ENCODE measurements at regions not wholly inside any gene's neighbourhood (a gene's known extent, or its start where the extent isn't known, plus 50 kb on each side); places are given as distances from the start of the nearest gene placed in this dataset.

DNA sequence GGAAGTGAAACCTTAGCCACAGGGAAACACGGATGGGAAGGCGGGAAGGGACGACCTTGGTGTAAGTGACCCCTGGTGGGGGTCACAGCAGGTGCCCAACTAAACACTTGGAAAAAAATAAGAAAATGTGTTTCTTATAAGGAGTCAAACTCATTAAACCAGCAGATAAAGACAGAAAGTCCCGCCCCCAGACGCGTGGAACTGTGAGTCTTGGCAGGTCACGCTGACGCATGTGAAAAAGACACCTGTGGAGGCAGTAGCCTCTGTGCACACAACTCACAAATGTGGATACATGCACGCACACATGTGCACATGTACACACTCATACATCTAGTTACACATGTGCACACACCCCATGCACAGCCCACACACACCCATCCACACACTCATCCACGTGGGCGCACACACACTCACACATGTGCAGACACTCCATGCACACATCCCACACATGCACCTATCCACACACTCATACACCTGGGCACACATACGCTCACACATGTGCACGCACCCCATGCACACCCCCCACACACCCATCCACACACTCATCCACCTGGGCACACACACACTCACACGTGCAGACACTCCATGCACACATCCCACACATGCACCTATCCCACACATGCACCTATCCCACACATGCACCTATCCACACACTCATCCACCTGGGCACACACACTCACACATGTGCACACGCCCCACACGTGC lies 432.4 kb downstream of the SOX9 start:
- Histone ChIP-seq H3K27ac (no peak overlapping the region), H3K36me3 (no peaks in the 10 kb centered on the region), H3K4me3 (ENCODE audit: low read depth, low read length) (no peak overlapping the region), H3K27me3 (ENCODE audit: insufficient read depth, low read depth, severe bottlenecking) (no peaks in the 10 kb centered on the region), H3K9me3 (ENCODE audit: severe bottlenecking) (peaks cover 5% of the 10 kb centered on the region)
- TF ChIP-seq, protein P1, sequence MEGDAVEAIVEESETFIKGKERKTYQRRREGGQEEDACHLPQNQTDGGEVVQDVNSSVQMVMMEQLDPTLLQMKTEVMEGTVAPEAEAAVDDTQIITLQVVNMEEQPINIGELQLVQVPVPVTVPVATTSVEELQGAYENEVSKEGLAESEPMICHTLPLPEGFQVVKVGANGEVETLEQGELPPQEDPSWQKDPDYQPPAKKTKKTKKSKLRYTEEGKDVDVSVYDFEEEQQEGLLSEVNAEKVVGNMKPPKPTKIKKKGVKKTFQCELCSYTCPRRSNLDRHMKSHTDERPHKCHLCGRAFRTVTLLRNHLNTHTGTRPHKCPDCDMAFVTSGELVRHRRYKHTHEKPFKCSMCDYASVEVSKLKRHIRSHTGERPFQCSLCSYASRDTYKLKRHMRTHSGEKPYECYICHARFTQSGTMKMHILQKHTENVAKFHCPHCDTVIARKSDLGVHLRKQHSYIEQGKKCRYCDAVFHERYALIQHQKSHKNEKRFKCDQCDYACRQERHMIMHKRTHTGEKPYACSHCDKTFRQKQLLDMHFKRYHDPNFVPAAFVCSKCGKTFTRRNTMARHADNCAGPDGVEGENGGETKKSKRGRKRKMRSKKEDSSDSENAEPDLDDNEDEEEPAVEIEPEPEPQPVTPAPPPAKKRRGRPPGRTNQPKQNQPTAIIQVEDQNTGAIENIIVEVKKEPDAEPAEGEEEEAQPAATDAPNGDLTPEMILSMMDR (IDR thresholded peaks at IDR 0.05; ENCODE audit: low read depth, low read length) = no peak
- no peak for DNase-seq

GRCh38 chr17:72554508-72554907 lies 433.7 kb downstream of the SOX9 start:
- no peak overlapping the region for H3K4me3 ChIP-seq (ENCODE audit: low read depth, low read length)
- no peaks in the 10 kb centered on the region for H3K27me3 ChIP-seq (ENCODE audit: insufficient read depth, low read depth, severe bottlenecking)
- H3K36me3 ChIP-seq = no peaks in the 10 kb centered on the region
- TF ChIP-seq, protein P1 (IDR thresholded peaks at IDR 0.05; ENCODE audit: low read depth, low read length) = no peak
- no peak for DNase-seq
- H3K9me3 ChIP-seq (ENCODE audit: severe bottlenecking) = peaks cover 2% of the 10 kb centered on the region
- no peak overlapping the region for H3K27ac ChIP-seq

GRCh38 chr17:72555052-72555451 lies 434.2 kb downstream of the SOX9 start:
- no peak for DNase-seq
- TF ChIP-seq, protein P1 (IDR thresholded peaks at IDR 0.05; ENCODE audit: low read depth, low read length) = no peak
- Histone ChIP-seq H3K36me3 (no peaks in the 10 kb centered on the region), H3K27me3 (ENCODE audit: insufficient read depth, low read depth, severe bottlenecking) (no peaks in the 10 kb centered on the region), H3K9me3 (ENCODE audit: severe bottlenecking) (no peaks in the 10 kb centered on the region), H3K4me3 (ENCODE audit: low read depth, low read length) (no peak overlapping the region), H3K27ac (no peak overlapping the region)

- Histone ChIP-seq H3K4me3 (ENCODE audit: low read depth, low read length) (no peak overlapping the region), H3K27me3 (ENCODE audit: insufficient read depth, low read depth, severe bottlenecking) (no peaks in the 10 kb centered on the region), H3K36me3 (no peaks in the 10 kb centered on the region), H3K27ac (no peak overlapping the region), H3K9me3 (ENCODE audit: severe bottlenecking) (no peaks in the 10 kb centered on the region)
- peak; percentile 87 for DNase-seq
- TF ChIP-seq, protein P1 (IDR thresholded peaks at IDR 0.05; ENCODE audit: low read depth, low read length) = peak; percentile 94
These were observed 436.4 kb downstream of the SOX9 start for GRCh38 chr17:72556944-72557826.

DNA sequence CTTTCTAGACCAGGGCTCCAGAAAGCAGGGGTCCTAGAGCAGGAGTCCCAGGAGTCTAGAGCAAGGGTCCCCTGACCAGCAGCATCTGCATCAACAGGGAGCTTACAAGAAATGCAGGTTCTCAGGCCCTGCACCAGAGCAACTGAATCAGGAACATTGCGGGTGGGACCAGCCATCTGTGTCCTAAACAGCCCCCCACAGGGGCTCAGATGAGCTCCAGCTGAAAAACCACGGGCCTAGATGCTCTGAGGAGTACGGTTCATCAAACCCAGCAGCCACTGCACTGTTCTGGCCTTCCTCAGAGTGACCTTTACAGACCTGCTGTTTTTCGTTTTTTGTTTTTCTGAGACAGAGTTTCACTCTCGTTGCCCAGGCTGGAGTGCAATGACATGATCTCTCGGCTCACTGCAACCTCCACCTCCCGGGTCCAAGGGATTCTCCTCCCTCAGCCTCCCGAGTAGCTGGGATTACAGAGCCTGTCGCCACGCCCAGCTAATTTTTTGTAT lies 438.2 kb downstream of the SOX9 start:
- no peak for DNase-seq
- Histone ChIP-seq H3K4me3 (ENCODE audit: low read depth, low read length) (no peak overlapping the region), H3K9me3 (ENCODE audit: severe bottlenecking) (no peaks in the 10 kb centered on the region), H3K27ac (no peak overlapping the region), H3K36me3 (no peaks in the 10 kb centered on the region), H3K27me3 (ENCODE audit: insufficient read depth, low read depth, severe bottlenecking) (no peaks in the 10 kb centered on the region)
- TF ChIP-seq, protein P1 (IDR thresholded peaks at IDR 0.05; ENCODE audit: low read depth, low read length) = no peak

Measured in WERI-Rb-1 (cell line).